ENCODE measurements at regions not wholly inside any gene's neighbourhood (a gene's known extent, or its start where the extent isn't known, plus 50 kb on each side); places are given as distances from the start of the nearest gene placed in this dataset.

DNA sequence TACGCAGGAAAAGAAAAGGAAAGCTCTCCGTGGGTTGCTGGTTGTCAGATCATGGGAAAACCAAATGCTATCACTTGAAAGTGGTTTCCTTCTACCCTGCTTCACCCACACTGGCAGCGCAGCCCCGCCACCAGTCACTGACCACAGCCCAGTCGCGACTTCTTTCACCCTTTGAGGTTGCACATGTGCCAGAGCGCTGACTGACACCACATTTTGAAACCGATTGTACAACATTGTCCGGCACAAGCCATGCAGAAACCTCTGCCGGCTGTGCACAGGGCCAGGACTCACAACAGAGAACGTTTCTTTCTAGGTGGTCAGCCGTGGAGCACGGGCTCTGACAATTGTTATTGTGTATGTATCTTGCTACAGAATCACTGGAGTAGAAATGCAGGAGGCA lies 827.2 kb upstream of the POU3F3 start:
- no peak for TF ChIP-seq CTCF (IDR thresholded peaks at IDR 0.05; ENCODE audit: low read depth, low read length)
- no peaks in the 10 kb centered on the region for H3K27me3 ChIP-seq (ENCODE audit: control insufficient read depth, insufficient read depth, low read length)
- ChIA-PET CTCF (no interaction called here), POLR2A (no interaction called here)
- no peak for DNase-seq (ENCODE audit: low read depth, low spot score)
- peaks cover 13% of the 10 kb centered on the region for H3K9me3 ChIP-seq (ENCODE audit: control insufficient read depth, insufficient read depth, low read length)
- no peak overlapping the region for H3K4me3 ChIP-seq (ENCODE audit: low read depth, low read length)
- H3K27ac ChIP-seq (ENCODE audit: low read depth, low read length): no peak overlapping the region

DNA sequence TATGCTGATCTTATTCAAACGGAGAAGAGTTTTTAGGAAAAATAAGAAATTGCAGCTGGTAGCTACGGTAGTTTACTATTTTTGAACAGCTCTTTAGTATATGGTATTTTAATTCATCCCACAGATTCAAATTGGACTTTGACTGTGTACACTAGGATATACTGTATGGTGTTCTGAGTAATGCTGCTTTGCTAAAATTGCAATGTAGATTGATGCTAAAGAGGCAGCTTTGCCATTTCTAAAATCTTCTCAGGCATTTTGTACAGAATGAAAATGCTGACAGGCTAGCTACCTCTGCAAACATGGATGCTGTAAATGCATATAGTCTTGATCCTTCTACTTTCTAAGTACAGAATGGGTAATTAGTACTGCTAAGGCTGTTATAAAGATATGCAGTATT lies 826.6 kb upstream of the POU3F3 start:
- DNase-seq (ENCODE audit: low read depth, low spot score): no peak
- no peak overlapping the region for H3K27ac ChIP-seq (ENCODE audit: low read depth, low read length)
- H3K27me3 ChIP-seq (ENCODE audit: control insufficient read depth, insufficient read depth, low read length): no peaks in the 10 kb centered on the region
- POLR2A ChIA-PET: no interaction called here
- CTCF ChIA-PET: no interaction called here
- peaks cover 10% of the 10 kb centered on the region for H3K9me3 ChIP-seq (ENCODE audit: control insufficient read depth, insufficient read depth, low read length)
- no peak for TF ChIP-seq CTCF (IDR thresholded peaks at IDR 0.05; ENCODE audit: low read depth, low read length)
- H3K4me3 ChIP-seq (ENCODE audit: low read depth, low read length): no peak overlapping the region

- Histone ChIP-seq H3K9me3 (ENCODE audit: control insufficient read depth, insufficient read depth, low read length) (peaks cover 10% of the 10 kb centered on the region), H3K27me3 (ENCODE audit: control insufficient read depth, insufficient read depth, low read length) (no peaks in the 10 kb centered on the region), H3K4me3 (ENCODE audit: low read depth, low read length) (no peak overlapping the region), H3K27ac (ENCODE audit: low read depth, low read length) (no peak overlapping the region)
- no peak for DNase-seq (ENCODE audit: low read depth, low spot score)
- CTCF ChIA-PET: no interaction called here
- POLR2A ChIA-PET: no interaction called here
- TF ChIP-seq CTCF (IDR thresholded peaks at IDR 0.05; ENCODE audit: low read depth, low read length): no peak
These were observed 825.9 kb upstream of the POU3F3 start for GRCh38 chr2:104028061-104028460.

- POLR2A ChIA-PET: no interaction called here
- Histone ChIP-seq H3K27me3 (ENCODE audit: control insufficient read depth, insufficient read depth, low read length) (no peaks in the 10 kb centered on the region), H3K9me3 (ENCODE audit: control insufficient read depth, insufficient read depth, low read length) (no peaks in the 10 kb centered on the region), H3K4me3 (ENCODE audit: low read depth, low read length) (no peak overlapping the region), H3K27ac (ENCODE audit: low read depth, low read length) (no peak overlapping the region)
- DNase-seq (ENCODE audit: low read depth, low spot score): no peak
- CTCF ChIA-PET: no interaction called here
- TF ChIP-seq CTCF (IDR thresholded peaks at IDR 0.05; ENCODE audit: low read depth, low read length): no peak
These were observed 820.5 kb upstream of the POU3F3 start for GRCh38 chr2:104033399-104033798.

DNA sequence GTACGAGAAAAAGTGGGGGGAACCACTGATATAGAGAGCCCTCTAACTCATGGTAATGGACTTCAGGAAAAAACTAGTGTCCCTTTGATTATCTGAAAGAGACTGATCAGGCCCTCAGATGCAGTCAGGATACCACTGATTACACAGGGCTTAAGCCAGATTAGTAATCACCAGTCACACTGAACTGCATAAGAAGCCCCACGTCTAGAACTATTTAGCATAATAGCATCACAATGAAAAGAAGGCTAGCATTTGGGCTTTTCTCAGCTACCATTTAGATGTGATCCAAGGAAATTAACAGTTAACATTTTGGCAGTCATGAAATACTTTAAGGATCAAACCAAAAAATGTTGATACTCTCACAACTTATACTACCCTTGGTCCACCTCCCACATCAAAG lies 813.1 kb upstream of the POU3F3 start:
- Histone ChIP-seq H3K27me3 (ENCODE audit: control insufficient read depth, insufficient read depth, low read length) (no peaks in the 10 kb centered on the region), H3K4me3 (ENCODE audit: low read depth, low read length) (no peak overlapping the region), H3K27ac (ENCODE audit: low read depth, low read length) (no peak overlapping the region), H3K9me3 (ENCODE audit: control insufficient read depth, insufficient read depth, low read length) (peaks cover 3% of the 10 kb centered on the region; the same call in 1 of the 2 replicates)
- CTCF ChIA-PET: no interaction called here
- POLR2A ChIA-PET: no interaction called here
- DNase-seq (ENCODE audit: low read depth, low spot score): no peak
- TF ChIP-seq CTCF (IDR thresholded peaks at IDR 0.05; ENCODE audit: low read depth, low read length): no peak

All from AG04450 (cell line).